ENCODE measurements at regions not wholly inside any gene's neighbourhood (a gene's known extent, or its start where the extent isn't known, plus 50 kb on each side); places are given as distances from the start of the nearest gene placed in this dataset.

GRCh38 chr14:76644855-76645518 is 116.3 kb upstream of the VASH1 start:
- peak; percentile 62 for TF ChIP-seq CTCF (conservative IDR thresholded peaks at IDR 0.05; ENCODE audit: low read depth, low read length)
- no peak overlapping the region for H3K4me3 ChIP-seq (ENCODE audit: low read depth, low read length)
- DNase-seq (ENCODE audit: low read depth): no peak

GRCh38 chr14:76647697-76648298 is 113.5 kb upstream of the VASH1 start:
- H3K4me3 ChIP-seq (ENCODE audit: low read depth, low read length): no peak overlapping the region
- DNase-seq (ENCODE audit: low read depth): peak; percentile 7
- peak; percentile 92 for TF ChIP-seq CTCF (conservative IDR thresholded peaks at IDR 0.05; ENCODE audit: low read depth, low read length)

- H3K4me3 ChIP-seq (ENCODE audit: low read depth, low read length): no peak overlapping the region
- DNase-seq (ENCODE audit: low read depth): no peak
- TF ChIP-seq CTCF (conservative IDR thresholded peaks at IDR 0.05; ENCODE audit: low read depth, low read length): no peak
Observed at GRCh38 chr14:76651410-76652055, 109.7 kb upstream of the VASH1 start.

GRCh38 chr14:76653875-76654572 is 107.2 kb upstream of the VASH1 start:
- no peak for TF ChIP-seq CTCF (conservative IDR thresholded peaks at IDR 0.05; ENCODE audit: low read depth, low read length)
- no peak overlapping the region for H3K4me3 ChIP-seq (ENCODE audit: low read depth, low read length)
- no peak for DNase-seq (ENCODE audit: low read depth)

GRCh38 chr14:76654573-76655108 is 106.6 kb upstream of the VASH1 start:
- no peak for DNase-seq (ENCODE audit: low read depth)
- no peak for TF ChIP-seq CTCF (conservative IDR thresholded peaks at IDR 0.05; ENCODE audit: low read depth, low read length)
- no peak overlapping the region for H3K4me3 ChIP-seq (ENCODE audit: low read depth, low read length)

- TF ChIP-seq CTCF (conservative IDR thresholded peaks at IDR 0.05; ENCODE audit: low read depth, low read length): no peak
- DNase-seq (ENCODE audit: low read depth): no peak
- H3K4me3 ChIP-seq (ENCODE audit: low read depth, low read length): no peak overlapping the region
Observed at GRCh38 chr14:76655331-76655730, 105.9 kb upstream of the VASH1 start.
